Fibroblast of skin of left quadriceps (primary cell): ENCODE measurements at regions not wholly inside any gene's neighbourhood (a gene's known extent, or its start where the extent isn't known, plus 50 kb on each side); places are given as distances from the start of the nearest gene placed in this dataset.
"Not testable (repeated sequence)": the region's sequence is repeated elsewhere in the genome, so short reads cannot be mapped to it uniquely, and the experiment has no call there.

Experiments
- DNase-seq, 2 experiments: peaks; one replicate each; pipeline ENCODE4 v3.0.0-alpha.2; 2013; ENCODE audit warnings: low read depth in 2 of 2

- DNase-seq = no peak
Observed at GRCh38 chr13:74730556-74731331, 596.5 kb upstream of the KLF12 start.

GRCh38 chr13:74726206-74726605 is 592.0 kb upstream of the KLF12 start:
- no peak for DNase-seq

DNA sequence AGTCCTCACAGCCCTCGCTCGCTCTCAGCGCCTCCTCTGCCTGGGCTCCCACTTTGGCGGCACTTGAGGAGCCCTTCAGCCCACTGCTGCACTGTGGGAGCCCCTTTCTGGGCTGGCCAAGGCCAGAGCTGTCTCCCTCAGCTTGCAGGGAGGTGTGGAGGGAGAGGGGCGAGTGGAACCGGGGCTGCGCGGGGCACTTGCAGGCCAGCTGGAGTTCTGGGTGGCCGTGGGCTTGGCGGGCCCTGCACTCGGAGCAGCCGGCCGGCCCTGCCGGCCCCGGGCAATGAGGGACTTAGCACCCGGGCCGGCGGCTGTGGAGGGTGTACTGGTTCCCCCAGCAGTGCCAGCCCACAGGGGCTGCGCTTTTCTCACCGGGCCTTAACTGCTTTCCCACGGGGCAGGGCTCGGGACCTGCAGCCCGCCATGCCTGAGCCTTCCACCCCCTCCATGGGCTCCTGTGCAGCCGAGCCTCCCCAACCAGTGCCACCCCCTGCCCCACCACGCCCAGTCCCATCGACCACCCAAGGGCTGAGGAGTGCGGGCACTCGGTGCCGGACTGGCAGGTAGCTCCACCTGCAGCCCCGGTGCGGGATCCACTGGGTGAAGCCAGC is 584.1 kb upstream of the KLF12 start:
- not testable (repeated sequence) for DNase-seq

DNA sequence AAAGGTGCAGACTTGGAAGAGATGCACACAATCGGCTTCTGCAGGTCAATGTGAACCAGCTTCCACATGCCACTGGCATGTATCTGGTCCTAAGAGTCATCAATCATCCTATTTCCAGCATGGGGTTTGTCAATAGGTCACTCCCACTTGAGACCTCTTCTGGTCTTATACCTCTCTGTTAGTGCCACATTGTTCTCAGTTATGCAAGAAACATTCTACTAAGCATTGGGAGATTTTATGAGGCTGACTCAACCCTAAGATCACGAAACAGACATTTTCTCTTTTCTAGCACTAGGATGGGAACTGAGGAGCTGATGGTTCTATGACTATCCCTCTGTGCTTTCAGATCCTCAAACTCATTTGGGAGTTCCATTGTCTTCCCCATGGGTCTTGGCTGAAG is 581.5 kb upstream of the KLF12 start:
- DNase-seq = no peak

DNA sequence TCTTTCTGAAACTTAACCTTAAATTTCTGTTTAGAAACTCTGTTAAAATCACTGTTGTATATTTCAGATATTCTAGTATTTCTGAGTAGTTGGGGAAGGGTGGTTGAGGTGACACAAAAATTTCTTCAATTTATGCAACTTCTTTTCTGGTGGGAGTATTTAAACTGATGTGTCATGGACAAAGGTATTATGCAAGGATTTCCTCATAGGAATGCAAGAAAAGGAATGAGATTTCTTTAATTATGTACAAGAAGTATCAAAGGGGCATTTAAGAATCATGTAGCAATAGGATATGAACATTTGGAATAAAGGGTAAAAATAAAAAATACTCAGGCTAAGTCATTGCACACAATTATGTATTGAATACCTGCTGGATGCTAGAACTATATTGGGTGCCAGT is 575.8 kb upstream of the KLF12 start:
- peak; percentile 15 to 25 for DNase-seq

GRCh38 chr13:74709226-74709625 is 575.0 kb upstream of the KLF12 start:
- DNase-seq = no peak

- no peak for DNase-seq
Observed at GRCh38 chr13:74708629-74709028, 574.4 kb upstream of the KLF12 start.

DNA sequence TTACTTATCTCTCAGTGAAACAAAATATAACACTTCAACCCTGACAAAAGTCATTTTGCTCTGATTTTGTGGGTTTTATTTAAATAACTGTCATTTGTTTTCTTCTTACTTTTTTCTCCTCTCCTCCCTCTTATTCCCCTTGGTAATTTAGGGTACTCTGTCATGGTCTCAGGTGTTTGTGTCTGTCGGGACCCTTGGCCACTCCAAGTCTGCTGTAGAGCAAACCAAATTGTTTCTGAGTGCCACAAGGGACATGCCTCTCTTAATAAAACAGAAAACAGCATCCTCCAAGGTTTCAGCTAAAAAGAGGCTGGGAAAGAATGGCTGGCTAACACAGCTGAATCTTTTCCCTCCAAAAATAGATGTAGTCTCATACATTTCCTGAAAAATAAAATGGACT is 573.1 kb upstream of the KLF12 start:
- DNase-seq = no peak

- DNase-seq = no peak
Observed at GRCh38 chr13:74706801-74707200, 572.6 kb upstream of the KLF12 start.

- no peak for DNase-seq
Observed at GRCh38 chr13:74705438-74705837, 571.2 kb upstream of the KLF12 start.

- no peak for DNase-seq
Observed at GRCh38 chr13:74703855-74704387, 569.7 kb upstream of the KLF12 start.

DNA sequence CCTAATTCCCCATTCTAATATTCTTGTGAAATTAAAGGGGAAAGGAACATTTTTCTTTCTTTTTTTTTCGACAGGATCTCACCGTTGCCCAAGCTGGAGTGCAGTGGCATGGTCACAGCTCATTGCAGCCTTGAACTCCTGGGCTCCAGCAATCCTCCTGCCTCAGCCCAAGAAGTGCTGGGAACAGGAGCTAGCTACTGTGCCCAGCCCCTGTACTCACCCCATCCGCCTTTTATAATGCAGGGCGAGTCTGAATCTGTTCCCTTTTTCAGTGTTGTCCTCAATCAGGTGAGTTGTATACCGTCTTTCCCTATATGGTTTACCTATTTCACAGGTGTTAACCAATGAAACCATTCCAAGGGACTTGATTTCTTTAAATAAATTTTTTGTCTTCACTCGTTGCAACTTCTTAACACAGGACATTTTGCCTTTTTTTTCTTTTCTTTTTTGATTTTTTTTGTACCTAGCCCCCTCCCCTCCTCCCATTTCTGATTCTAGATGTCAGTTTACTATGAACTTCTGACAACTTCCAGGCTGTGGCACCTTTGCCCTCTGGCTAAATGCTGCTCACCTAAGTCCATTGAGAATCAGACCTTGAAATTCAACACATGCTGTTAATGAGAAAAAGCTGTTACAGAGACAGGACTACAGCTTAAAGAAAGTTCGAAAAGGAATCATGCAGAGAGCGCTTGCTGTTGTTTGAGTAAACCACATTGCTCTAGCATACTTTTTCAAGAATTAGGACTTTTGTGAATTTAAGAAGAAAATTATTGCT is 562.1 kb upstream of the KLF12 start:
- peak; percentile 5 to 15 for DNase-seq

GRCh38 chr13:74695021-74695800 is 561.0 kb upstream of the KLF12 start:
- DNase-seq = no peak

DNA sequence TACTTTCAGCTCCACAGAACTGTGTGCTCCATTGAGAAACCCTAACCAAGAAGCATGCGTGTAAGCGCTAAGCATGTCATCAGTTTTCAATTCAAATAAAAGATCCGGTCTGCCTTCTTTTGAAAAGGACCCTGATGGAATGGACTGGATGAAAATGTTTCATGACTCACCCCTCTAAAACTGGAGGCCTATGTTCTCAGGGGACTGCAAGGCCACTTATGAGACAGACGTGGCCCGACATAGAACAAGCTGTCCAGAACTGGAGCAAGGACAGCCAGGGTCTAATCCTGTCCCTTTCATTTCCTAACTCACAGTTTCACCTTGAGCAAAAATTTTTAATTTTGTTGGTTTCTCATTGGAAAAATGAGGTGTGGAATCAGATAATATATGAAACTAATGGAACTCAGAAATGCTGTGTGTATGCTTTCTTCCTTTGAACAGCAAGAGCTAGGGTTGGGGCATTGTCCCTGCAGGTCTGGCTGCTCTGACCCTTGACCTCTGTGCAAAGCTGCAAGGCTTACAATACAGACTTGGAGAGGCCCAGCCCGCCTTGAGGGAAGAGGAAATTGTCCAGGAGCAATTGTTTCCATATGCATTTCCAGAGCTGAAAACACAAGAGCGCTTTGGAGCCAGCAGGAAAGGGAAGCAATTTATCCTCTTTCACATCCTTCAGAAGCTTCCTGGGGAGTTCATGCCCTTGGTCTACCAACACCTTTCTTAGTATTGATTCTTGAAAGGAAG is 553.4 kb upstream of the KLF12 start:
- no peak for DNase-seq

DNA sequence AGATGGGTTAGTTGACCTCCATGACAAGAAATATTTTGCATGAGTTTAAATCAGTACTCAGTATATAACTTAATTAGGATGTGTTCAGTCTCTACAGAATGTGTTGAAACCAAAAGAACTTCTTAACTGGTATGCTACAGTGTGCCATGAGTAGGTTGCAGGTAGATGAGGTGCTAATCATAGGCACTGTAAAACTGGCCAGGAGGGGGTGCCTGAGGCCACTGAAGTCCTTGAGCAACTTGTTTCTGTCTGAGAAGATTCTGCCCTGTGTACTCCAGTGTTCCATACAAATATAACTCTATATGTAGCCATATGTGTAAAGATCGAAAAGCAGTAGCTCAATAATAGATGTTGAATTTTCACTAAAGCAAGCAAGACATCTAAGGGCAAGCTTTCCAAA is 549.2 kb upstream of the KLF12 start:
- no peak for DNase-seq

DNA sequence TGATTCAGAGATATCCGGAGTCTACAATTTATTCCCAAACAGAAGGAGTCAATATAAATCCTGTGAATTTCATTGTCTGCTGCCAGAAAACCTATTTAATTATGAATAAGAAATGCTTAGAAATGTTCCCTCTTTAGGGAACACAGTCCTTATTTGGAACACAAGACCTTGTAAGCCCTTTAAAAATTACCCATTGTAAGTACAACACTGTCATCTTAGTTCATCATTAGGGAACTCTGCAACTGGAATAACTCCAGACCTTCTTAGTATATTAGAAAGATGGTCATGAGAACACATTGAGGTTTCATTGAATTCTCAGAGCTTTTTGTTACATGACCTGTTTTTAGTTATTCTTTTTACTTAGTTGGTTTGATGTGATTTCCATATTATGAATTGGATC is 548.5 kb upstream of the KLF12 start:
- DNase-seq = no peak

GRCh38 chr13:74681891-74682290 is 547.7 kb upstream of the KLF12 start:
- no peak for DNase-seq

GRCh38 chr13:74678308-74678965 is 544.2 kb upstream of the KLF12 start:
- DNase-seq = peak in 1 of 2 experiments; percentile 10

GRCh38 chr13:74675972-74676371 is 541.8 kb upstream of the KLF12 start:
- no peak for DNase-seq

GRCh38 chr13:74675182-74675581 is 541.0 kb upstream of the KLF12 start:
- peak in 1 of 2 experiments; percentile 8 for DNase-seq
